SK-N-SH (cell line): ENCODE measurements at regions not wholly inside any gene's neighbourhood (a gene's known extent, or its start where the extent isn't known, plus 50 kb on each side); places are given as distances from the start of the nearest gene placed in this dataset.
"Not testable (repeated sequence)": the region's sequence is repeated elsewhere in the genome, so short reads cannot be mapped to it uniquely, and the experiment has no call there.

Experiments used
- CTCF ChIA-PET: fragments of 300-600, 350-600 bp; formaldehyde crosslinking; extraction: SDS; loops from one replicate; lab custom pipeline; 2021; lab: Yijun Ruan, JAX
- POLR2A ChIA-PET: fragments of 350-600 bp; sonication (Branson Sonifier 250); formaldehyde crosslinking; extraction: SDS; loops from one replicate; lab custom pipeline; 2020; ENCODE audit warnings: antibody characterized with exemption, inconsistent platforms; lab: Yijun Ruan, JAX
- DNase-seq: peaks from one replicate; pipeline ENCODE4 v3.0.0; 2012
- H2AFZ ChIP-seq: fragments of 200-600 bp; sonication (generic); 2 replicates; pipeline ENCODE4 v1.8.1; 2016; ENCODE audit warnings: antibody characterized with exemption, mild to moderate bottlenecking, low read depth
- H3F3A ChIP-seq: fragments of 200-600 bp; sonication (generic); replicated peaks from 2 replicates; pipeline ENCODE3; 2016; ENCODE audit warnings: antibody characterized with exemption, mild to moderate bottlenecking; ENCODE audit not compliant: insufficient read depth
- H3K27ac ChIP-seq, 2 experiments: fragments of 200-500 bp in 1 of 2; fragments of 200-600 bp in 1 of 2; sonication (Bioruptor generic) in 1 of 2; sonication (generic), shearing (Covaris generic) in 1 of 2; 2 replicates each; pipeline versions ENCODE4 v1.5.1 to v1.6.1; 2014 to 2016; ENCODE audit warnings: low read depth in 2 of 2, inconsistent platforms in 1 of 2, low read length in 1 of 2, mild to moderate bottlenecking in 1 of 2, mixed read lengths in 1 of 2
- H3K27me3 ChIP-seq: fragments of 200-600 bp; sonication (generic), shearing (Covaris generic); 2 replicates; pipeline ENCODE4 v1.6.1; 2016; ENCODE audit warnings: mixed run types; ENCODE audit not compliant: insufficient read depth
- H3K36me3 ChIP-seq, 2 experiments: fragments of 200-500 bp in 1 of 2; fragments of 200-600 bp in 1 of 2; sonication (Bioruptor generic) in 1 of 2; sonication (generic) in 1 of 2; replicated peaks in 1 of 2; 2 replicates each; pipeline versions ENCODE3 to v1.5.1; 2014 to 2016; ENCODE audit warnings: low read length in 1 of 2, mild to moderate bottlenecking in 1 of 2; ENCODE audit not compliant: insufficient read depth in 2 of 2, control insufficient read depth in 1 of 2
- H3K4me1 ChIP-seq, 2 experiments: fragments of 200-500 bp in 1 of 2; fragments of 200-600 bp in 1 of 2; sonication (Bioruptor generic) in 1 of 2; sonication (generic), shearing (Covaris generic) in 1 of 2; 2 replicates each; pipeline versions ENCODE4 v1.5.1 to v1.6.1; 2014 to 2016; ENCODE audit warnings: low read depth in 1 of 2, low read length in 1 of 2, mixed run types in 1 of 2; ENCODE audit not compliant: insufficient read depth in 2 of 2, control insufficient read depth in 1 of 2
- H3K4me2 ChIP-seq: fragments of 200-600 bp; sonication (generic), shearing (Covaris generic); 2 replicates; pipeline ENCODE4 v1.6.1; 2017; ENCODE audit warnings: mixed run types
- H3K4me3 ChIP-seq, 2 experiments: fragments of 200-500 bp in 1 of 2; fragments of 200-600 bp in 1 of 2; sonication (Bioruptor generic) in 1 of 2; sonication (generic), shearing (Covaris generic) in 1 of 2; 2 replicates each; pipeline versions ENCODE4 v1.5.1 to v1.8.1; 2014 to 2016; ENCODE audit warnings: low read depth in 2 of 2, inconsistent platforms in 1 of 2, low read length in 1 of 2, mild to moderate bottlenecking in 1 of 2, mixed read lengths in 1 of 2, moderate library complexity in 1 of 2
- H3K79me2 ChIP-seq: fragments of 200-600 bp; sonication (generic); 2 replicates; pipeline ENCODE4 v1.8.1; 2017; ENCODE audit warnings: mild to moderate bottlenecking; ENCODE audit not compliant: insufficient read depth
- H3K9ac ChIP-seq: fragments of 200-600 bp; sonication (generic); 2 replicates; pipeline ENCODE4 v1.6.1; 2017; ENCODE audit warnings: mixed run types
- H3K9me2 ChIP-seq: fragments of 200-600 bp; sonication (generic); 2 replicates; pipeline ENCODE4 v1.6.1; 2017; ENCODE audit warnings: mixed run types
- H3K9me3 ChIP-seq: fragments of 200-600 bp; sonication (generic); 2 replicates; pipeline ENCODE4 v1.6.1; 2017; ENCODE audit warnings: mixed run types, mild to moderate bottlenecking, moderate library complexity
- H4K20me1 ChIP-seq: fragments of 200-600 bp; sonication (generic); 2 replicates; pipeline ENCODE4 v1.6.1; 2017; ENCODE audit warnings: mild to moderate bottlenecking, mixed run types; ENCODE audit not compliant: insufficient read depth
- CHD2 ChIP-seq: fragments of 150-350 bp; IDR thresholded peaks from 2 replicates; pipeline ENCODE4 v1.6.1; 2018; ENCODE audit warnings: low read length; ENCODE audit not compliant: partially characterized antibody
- ELF1 ChIP-seq: IDR thresholded peaks from 2 replicates; pipeline ENCODE4 v1.4.0; 2012
- FOXJ3 ChIP-seq: sonication (generic); formaldehyde crosslinking; IDR thresholded peaks from 2 replicates; pipeline ENCODE4 v1.5.1; 2020; ENCODE audit warnings: mild to moderate bottlenecking, missing genetic modification reagents
- GATA2 ChIP-seq: sonication (generic); formaldehyde crosslinking; IDR thresholded peaks from 2 replicates; pipeline ENCODE4 v1.5.0; 2020; ENCODE audit warnings: mild to moderate bottlenecking, missing genetic modification reagents
- RXRA ChIP-seq: IDR thresholded peaks from 2 replicates; pipeline ENCODE4 v1.4.0; 2012; ENCODE audit warnings: low read depth, mild to moderate bottlenecking, borderline replicate concordance
- SIN3A ChIP-seq: IDR thresholded peaks from 2 replicates; pipeline ENCODE4 v1.6.1; 2012; ENCODE audit warnings: low read depth, mild to moderate bottlenecking, low read length, moderate library complexity, borderline replicate concordance
- USF1 ChIP-seq: IDR thresholded peaks from 2 replicates; pipeline ENCODE4 v1.4.0; 2012; ENCODE audit warnings: low read depth, borderline replicate concordance
- ZBTB33 ChIP-seq: IDR thresholded peaks from 2 replicates; pipeline ENCODE4 v1.4.0; 2012; ENCODE audit warnings: low read depth, borderline replicate concordance
- WGBS: methylation state at CpG from one replicate; pipeline ENCODE4 v1.1.6; 2017; ENCODE audit warnings: low lambda C conversion rate; 5-methylcytosine and 5-hydroxymethylcytosine counted together

GRCh38 chr17:43308999-43309398 lies 75.2 kb upstream of the RNU2-1 start:
- no peak overlapping the region for H3K4me3 ChIP-seq
- POLR2A ChIA-PET: interaction anchor here (0.7 kb wide), 1 partner anchor 108 kb away, joined by 3 read pairs; no protein-coding TSS in a partner anchor

GRCh38 chr17:43304792-43305191 lies 71.0 kb upstream of the RNU2-1 start:
- CTCF ChIA-PET: not testable (repeated sequence)
- WGBS: 100% methylated on average over 8 of the region's 23 CpGs

More at GRCh38 chr17:43308999-43309398, 75.2 kb upstream of the RNU2-1 start:
- Histone ChIP-seq H3K9ac (no peak overlapping the region), H3K79me2 (no peaks in the 10 kb centered on the region), H4K20me1 (no peaks in the 10 kb centered on the region), H3K9me2 (no peaks in the 10 kb centered on the region), H3K4me2 (no peak overlapping the region), H3F3A (peaks cover 15% of the 10 kb centered on the region), H3K9me3 (no peaks in the 10 kb centered on the region), H3K4me1 (no peaks in the 10 kb centered on the region), H3K36me3 (no peaks in the 10 kb centered on the region), H3K27ac (no peak overlapping the region), H2AFZ (no peak overlapping the region), H3K27me3 (no peaks in the 10 kb centered on the region)
- 85% methylated on average over 6 of the region's 6 CpGs for WGBS
- TF ChIP-seq ZBTB33 (no peak), ELF1 (no peak), RXRA (no peak), USF1 (no peak), FOXJ3 (CRISPR knock-in tag) (no peak), SIN3A (no peak), CHD2 (no peak), GATA2 (no peak)
- CTCF ChIA-PET: interaction anchor here (0.6 to 2.0 kb wide), 5 partner anchors 26 to 270 kb away, joined by 3 to 7 read pairs (median 3); partner anchors contain the start of gene DHX8
- DNase-seq: no peak

GRCh38 chr17:43303049-43303448 lies 69.3 kb upstream of the RNU2-1 start:
- H3K4me2 ChIP-seq, H3K4me1 ChIP-seq, H3K9me2 ChIP-seq, DNase-seq, POLR2A ChIA-PET, H3K27ac ChIP-seq, H3F3A ChIP-seq, H3K9ac ChIP-seq, H3K4me3 ChIP-seq, H3K79me2 ChIP-seq, H3K36me3 ChIP-seq, H3K27me3 ChIP-seq, H3K9me3 ChIP-seq, CTCF ChIA-PET, H2AFZ ChIP-seq, H4K20me1 ChIP-seq: not testable (repeated sequence)
- no CpG with 5 or more reads among the region's 5 CpGs for WGBS

More at GRCh38 chr17:43304792-43305191, 71.0 kb upstream of the RNU2-1 start:
- H3K36me3 ChIP-seq, POLR2A ChIA-PET, H4K20me1 ChIP-seq, H3K4me1 ChIP-seq, H3K9me2 ChIP-seq, H3K9ac ChIP-seq, H3K4me2 ChIP-seq, H3K27me3 ChIP-seq, H3K4me3 ChIP-seq, H2AFZ ChIP-seq, H3K9me3 ChIP-seq, DNase-seq, H3K27ac ChIP-seq, H3K79me2 ChIP-seq: not testable (repeated sequence)
- H3F3A ChIP-seq: peaks cover 11% of the 10 kb centered on the region

- H4K20me1 ChIP-seq, POLR2A ChIA-PET, CTCF ChIA-PET, H3K4me3 ChIP-seq, H3K79me2 ChIP-seq, H3K36me3 ChIP-seq, H3K9ac ChIP-seq, H3K4me1 ChIP-seq, H2AFZ ChIP-seq, DNase-seq, H3K9me3 ChIP-seq, H3K27me3 ChIP-seq, H3K4me2 ChIP-seq, H3K9me2 ChIP-seq, H3F3A ChIP-seq, H3K27ac ChIP-seq: not testable (repeated sequence)
- WGBS: no CpG with 5 or more reads among the region's 37 CpGs
These were observed 65.7 kb upstream of the RNU2-1 start for GRCh38 chr17:43299300-43300076.

GRCh38 chr17:43289670-43290069 lies 55.9 kb upstream of the RNU2-1 start:
- not testable (repeated sequence) for DNase-seq

More at GRCh38 chr17:43289670-43290069, 55.9 kb upstream of the RNU2-1 start:
- H3K27ac ChIP-seq, H3K9me3 ChIP-seq, H3K4me1 ChIP-seq, H4K20me1 ChIP-seq, H3K9ac ChIP-seq, H3K79me2 ChIP-seq, CTCF ChIA-PET, H3F3A ChIP-seq, H2AFZ ChIP-seq, H3K9me2 ChIP-seq, H3K4me3 ChIP-seq, H3K36me3 ChIP-seq, H3K27me3 ChIP-seq, POLR2A ChIA-PET, H3K4me2 ChIP-seq: not testable (repeated sequence)
- WGBS: no CpG with 5 or more reads among the region's 11 CpGs
